G401.6 (cell line): ENCODE measurements at regions not wholly inside any gene's neighbourhood (a gene's known extent, or its start where the extent isn't known, plus 50 kb on each side); places are given as distances from the start of the nearest gene placed in this dataset.
"Not testable (repeated sequence)": the region's sequence is repeated elsewhere in the genome, so short reads cannot be mapped to it uniquely, and the experiment has no call there.

ENCODE experiments used
- FAIRE-seq: peaks from 2 replicates; lab custom pipeline; 2012; peaks lifted over from hg19 to GRCh38; lab: Jason Lieb, UNC

DNA sequence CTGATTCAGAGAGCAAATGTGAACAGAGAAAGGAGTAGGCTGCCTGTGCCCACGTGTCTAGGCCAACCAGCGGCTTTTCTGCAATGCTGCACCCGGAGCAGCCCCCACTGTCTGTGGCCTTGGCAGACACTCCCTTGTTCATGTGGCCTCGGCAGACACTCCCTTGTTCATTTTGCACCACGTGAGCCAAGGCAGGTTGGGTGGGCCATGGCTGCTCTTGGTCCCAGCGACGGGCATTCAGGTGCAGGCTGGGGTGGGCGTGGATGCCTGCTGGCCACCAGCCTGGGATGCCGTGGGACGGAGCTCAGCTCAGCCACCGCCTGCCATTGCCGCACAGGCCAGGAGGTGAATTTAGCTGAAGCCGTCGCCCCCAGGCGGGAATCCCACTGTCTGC lies 159.8 kb downstream of the LAT start:
- FAIRE-seq: not testable (repeated sequence)

DNA sequence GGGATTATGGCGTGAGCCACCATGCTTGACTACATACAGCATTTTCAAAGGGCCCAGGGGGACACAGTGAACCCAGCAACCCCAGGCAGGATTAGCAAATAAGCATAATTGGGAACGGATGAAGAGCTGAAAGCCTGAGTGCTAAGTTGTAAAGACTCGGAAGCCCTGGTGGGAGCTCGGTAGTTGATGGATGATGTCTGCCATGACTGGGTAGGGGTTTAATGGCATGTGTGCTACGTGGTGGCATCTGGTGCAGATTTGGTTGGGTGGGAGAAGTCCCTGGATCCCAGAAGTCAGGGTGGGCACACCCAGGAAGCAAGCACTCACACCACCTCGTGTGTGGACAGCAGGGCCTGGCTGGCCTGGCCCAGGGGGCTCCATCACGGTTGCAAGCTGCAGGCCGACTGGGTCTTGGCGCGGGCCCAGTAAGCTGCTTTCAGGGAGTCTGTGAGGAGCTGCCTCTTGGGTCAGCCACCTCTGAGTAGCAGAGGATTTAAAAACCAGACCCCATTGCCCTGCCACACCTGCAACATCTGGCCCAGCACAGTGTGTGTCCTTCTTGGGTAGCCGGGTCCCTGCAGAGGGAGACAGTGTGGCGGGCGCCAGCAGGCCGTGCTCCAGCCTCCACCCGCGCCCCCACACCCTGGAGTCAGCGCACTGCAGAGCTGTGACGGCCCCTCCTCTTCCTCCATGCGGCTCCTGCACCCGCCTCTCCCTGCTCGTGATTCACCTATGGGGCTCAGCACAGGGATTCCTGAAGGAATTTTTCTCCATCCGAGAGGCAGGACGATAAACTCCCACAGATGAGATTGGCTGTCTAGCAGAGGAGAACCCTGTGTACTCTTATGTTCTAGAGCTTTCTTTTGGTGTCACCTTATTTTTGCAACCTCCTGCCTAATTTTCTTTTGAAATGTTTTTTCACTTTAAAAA lies 159.2 kb downstream of the LAT start:
- not testable (repeated sequence) for FAIRE-seq

DNA sequence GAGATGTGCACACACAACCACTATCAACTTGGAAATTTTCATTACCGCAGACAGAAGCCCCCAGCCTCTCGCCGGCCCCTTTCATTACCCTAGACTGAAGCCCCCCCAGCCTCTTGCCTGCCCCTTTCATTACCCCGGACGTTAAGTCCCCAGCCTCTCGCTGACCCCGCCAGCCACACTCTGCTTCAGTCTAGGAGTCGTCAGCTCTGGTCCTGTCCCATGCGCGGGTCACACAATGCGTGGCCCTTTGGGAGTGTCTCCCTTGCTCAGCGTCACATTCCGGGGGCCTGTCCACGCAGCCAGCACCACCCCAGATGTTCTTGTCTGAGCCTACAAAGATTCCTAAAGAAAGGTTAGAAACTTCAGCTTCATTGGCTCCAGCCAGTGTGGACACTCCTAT lies 157.7 kb downstream of the LAT start:
- FAIRE-seq: not testable (repeated sequence)

- no peak for FAIRE-seq
Observed at GRCh38 chr16:29141586-29142324, 156.9 kb downstream of the LAT start.

DNA sequence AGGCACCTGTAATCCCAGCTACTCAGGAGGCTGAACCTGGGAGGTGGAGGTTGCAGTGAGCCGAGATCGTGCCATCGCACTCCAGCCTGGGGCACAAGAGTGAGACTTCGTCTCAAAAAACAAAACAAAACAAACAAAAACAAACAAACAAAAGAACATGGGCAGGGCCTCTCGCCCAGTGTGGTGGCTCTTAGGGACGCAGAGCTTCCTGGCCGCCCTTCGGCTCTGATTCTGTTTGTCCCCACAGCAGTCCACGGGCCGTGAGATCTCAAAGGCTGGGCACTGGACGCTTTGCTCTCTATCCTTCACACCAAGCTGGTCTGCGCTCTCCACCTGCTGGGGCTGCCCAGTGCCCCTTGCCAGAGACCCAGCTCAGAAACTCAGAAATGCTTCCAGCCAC lies 156.3 kb downstream of the LAT start:
- not testable (repeated sequence) for FAIRE-seq

DNA sequence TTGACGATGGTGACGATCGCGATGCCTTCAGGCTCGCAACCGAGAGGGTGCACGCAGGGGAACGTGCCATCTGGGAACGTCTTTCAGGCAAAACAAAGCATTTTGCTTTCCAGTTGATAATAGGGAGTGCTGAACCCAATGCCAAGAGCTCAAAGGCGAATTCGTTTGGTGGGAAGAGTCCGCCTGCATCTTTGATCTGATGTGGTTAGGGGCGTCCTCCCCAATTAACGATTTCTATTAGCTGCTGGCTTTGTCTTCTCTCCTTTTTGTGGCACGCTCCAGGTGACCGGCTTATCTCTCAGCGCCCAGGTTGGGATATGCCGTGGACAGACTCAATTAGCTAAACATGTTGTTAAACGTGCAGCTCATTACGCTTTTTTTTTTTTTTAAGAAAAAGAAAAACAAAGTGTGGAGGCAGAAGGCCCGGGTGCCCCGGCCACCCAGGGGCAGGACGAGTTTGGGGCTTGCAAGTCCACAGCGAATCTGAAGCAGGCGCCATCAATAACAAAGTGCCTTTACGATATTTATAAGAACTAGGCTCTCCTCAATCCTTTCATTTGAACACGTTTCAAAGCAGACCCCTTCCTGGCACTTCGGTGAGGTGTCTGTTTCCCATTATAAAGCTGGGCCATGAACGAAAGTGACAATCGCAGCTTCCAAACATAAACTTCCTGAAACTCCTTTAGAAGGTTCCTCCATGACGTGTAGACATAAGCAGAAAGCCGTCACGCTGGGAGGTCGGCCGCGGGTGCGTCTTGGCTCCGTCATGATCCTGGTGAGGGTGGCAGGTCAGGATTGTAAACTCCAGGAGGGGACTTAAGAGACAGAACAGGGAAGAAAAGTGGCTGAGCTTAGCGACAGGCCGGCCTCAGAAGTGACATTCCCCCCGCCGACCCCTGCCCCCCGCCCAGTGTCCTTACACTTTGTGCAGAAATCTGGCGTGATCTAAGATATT lies 155.3 kb downstream of the LAT start:
- FAIRE-seq: not testable (repeated sequence)

GRCh38 chr16:29139261-29139802 lies 154.5 kb downstream of the LAT start:
- no peak for FAIRE-seq

DNA sequence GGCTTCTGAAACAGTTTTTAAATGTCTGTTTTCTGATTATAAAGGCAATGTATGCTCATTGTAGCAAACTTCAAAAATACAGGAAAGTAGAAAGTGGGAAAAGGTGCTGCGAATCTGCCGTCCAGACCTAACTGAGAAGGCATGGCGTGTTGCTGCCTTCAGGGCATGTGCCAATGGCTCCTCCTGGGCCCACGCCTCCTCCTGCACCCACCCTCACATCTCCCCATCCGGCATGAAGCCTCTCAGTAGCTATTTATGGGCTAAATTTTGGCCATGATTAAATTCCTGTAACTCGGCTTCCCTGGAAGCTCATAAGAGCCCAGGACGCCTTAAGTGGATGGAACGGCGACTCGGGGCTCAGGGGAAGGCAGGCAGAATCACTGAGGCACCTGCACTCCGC lies 153.8 kb downstream of the LAT start:
- not testable (repeated sequence) for FAIRE-seq

GRCh38 chr16:29137894-29138662 lies 153.2 kb downstream of the LAT start:
- FAIRE-seq: not testable (repeated sequence)

DNA sequence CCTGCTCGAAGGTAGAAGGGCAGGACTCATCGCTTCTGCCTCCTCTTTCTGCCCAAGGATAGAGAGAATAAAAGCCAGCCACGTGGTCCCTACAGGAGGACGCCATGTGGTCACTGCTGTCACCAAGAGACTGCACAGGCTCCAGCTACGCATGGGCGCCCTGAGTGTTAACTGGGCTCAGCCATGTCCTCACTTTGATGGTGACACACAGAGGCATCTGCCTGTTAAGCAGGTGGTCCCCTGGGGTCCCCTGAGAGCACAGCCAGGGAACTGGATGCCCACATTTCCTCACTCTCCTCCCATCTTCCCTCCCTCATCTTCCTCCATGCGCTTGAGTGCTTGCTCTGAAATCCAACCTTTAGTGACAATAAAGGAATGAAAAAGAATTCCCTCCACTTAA lies 152.6 kb downstream of the LAT start:
- not testable (repeated sequence) for FAIRE-seq

DNA sequence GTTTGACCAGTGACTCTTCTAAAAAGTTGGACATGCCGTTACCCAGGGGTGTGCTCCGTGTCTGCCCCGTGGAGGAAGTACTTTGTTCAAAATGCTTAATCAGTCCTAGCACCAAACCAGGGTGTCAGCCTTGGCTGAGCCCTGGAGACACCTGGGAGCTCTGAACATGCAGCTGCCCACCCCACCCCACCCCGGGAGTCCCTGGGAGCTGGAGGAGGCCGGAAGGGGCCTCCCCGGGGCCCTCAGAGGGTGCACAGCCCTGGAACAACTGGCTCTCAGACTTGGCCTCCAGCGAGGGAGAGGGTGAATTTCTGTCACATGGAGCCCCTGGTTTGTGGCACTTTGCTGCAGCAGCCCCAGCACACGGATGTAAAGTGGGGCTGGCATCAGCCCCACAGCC lies 152.1 kb downstream of the LAT start:
- not testable (repeated sequence) for FAIRE-seq

DNA sequence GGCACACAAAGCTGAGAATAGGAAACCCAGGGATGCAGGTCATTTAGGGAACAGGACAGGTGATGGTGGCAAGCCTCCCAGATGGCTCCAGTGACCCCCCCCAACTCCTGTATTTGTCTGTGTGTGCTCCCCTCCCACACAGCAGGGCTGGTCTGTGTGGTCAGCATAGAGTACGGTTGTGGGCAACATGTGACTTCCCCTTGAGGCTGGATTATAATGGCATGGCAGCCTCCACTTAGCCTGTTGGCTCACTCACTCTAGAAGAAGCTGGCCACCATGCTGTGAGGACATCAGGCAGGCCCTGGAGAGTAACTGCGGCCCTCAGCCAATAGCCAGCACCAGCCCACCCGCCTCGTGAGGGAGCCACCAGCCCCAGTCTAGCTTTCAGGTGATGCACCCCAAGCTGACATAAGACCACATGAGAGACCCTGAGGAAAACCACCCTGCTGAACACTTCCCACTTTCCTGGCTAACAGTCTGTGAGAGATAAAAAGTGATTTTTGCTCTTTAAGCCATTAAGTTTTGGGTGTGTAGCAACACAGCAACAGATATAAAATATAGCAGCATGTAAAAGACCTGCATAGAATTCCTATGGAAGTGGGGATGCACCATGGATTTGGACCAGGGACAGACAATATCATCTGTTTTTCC lies 151.3 kb downstream of the LAT start:
- FAIRE-seq: not testable (repeated sequence)

- not testable (repeated sequence) for FAIRE-seq
Observed at GRCh38 chr16:29135098-29135497, 150.2 kb downstream of the LAT start.

DNA sequence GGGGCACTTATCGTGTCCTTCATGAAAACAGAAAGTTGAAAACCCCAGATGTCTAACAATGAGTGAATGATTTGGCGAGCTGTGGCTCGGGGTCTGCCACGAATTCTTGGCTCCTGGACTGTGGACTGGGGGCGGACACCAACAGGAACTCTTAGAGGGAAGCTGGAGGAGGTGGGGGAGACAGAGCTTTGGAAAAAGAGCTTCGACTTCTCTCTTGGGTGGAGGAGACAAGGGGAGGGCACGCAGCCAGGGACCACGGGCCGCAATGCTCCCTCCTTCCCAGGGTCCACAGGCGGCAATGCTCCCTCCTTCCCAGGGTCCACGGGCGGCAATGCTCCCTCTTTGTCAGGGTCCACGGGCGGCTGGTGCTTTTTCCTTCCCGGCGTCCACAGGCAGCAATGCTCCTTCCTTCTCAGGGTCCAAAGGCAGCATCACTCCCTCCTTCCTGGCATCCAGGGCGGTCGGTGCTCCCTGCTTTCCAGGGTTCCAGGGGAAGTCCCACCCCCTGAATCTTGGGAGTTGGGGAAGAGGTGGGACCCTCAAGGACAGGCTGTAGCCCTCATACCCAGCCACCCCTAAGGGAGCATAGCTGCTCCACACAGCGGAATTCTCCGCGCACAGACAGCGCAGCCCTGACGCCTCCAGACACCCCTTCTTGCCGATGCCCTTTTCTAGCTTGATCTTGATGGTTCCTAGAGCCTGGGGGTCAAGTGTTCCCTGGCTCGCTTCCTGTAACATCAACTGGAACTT lies 149.0 kb downstream of the LAT start:
- FAIRE-seq: not testable (repeated sequence)

- FAIRE-seq: not testable (repeated sequence)
Observed at GRCh38 chr16:29132869-29133268, 148.0 kb downstream of the LAT start.

DNA sequence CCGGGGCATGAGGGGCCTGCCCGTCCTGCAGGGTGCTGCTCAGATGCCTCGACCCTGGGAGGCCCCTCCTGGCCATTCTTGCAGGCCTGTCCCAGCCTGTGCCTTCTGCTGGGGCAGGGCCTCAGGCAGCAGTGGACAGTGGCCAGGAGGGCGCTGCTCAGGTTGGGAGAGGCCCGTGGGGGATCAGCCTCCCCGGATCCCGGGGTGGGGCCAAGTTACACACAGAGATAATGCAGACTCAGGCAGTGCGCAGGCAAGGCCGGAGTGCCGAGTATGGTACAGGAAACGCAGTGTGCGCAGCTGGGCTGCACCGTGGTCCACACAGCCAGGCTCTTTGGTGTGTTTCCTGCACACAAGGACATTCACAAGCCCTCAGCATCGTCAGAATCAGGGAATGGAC lies 147.6 kb downstream of the LAT start:
- not testable (repeated sequence) for FAIRE-seq

DNA sequence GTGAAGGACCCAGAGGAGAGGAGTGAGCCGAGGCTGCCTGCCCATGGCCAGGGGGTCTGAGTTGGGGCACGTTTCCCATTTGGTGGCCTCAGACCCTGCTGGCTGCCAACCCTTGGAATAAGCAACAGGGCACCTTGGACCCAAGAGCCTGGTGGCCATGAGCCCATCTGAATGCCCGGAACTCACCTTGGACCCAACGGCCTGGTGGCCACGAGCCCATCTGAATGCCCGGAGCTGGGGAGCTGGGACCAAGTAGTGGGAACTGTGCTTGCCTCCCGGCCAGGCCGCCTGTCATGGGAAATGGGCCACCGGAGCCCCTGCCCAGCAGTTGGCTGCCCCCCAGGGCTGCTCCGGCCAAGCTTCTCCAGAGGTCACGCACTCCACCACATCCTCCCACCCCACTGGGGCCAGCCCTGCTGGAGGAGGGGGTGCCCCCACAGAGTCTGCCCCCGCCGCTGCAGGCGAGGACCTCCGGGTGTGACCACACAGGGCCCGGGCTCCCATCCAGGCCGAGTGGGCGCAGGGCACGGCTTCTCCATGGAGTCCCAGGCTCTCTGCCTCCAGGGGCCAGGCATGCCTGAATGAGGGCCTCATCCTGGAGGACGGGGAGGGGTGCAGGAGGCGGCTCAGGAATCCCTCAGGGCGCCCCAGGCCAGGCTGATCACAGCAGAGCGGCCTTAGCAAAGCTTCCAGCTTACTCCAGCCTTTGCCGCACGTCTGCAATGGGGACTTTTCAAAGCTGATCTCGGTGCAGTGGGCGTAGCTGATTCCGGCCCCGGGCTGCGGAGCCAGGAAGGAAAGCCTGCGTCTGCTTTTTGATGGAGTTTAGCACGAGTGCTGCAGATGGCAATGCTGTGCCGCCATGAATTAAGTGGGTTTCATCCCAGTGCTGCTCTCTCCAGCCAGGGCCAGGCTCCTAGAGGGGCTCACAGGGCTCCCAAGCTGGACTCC lies 146.3 kb downstream of the LAT start:
- FAIRE-seq: not testable (repeated sequence)

GRCh38 chr16:29130131-29130711 lies 145.4 kb downstream of the LAT start:
- FAIRE-seq: not testable (repeated sequence)
